Glutamatergic neuron (in vitro differentiated cells): ENCODE measurements at regions not wholly inside any gene's neighbourhood (a gene's known extent, or its start where the extent isn't known, plus 50 kb on each side); places are given as distances from the start of the nearest gene placed in this dataset.

Experiments used
- DNase-seq: peaks from one replicate; pipeline ENCODE4 v3.0.0; 2022
- H3K27ac Mint-ChIP-seq: one replicate; pipeline ENCODE4 v1.8.0; 2020; ENCODE audit warnings: mild to moderate bottlenecking, mixed read lengths, inconsistent platforms; ENCODE audit not compliant: unreplicated experiment
- H3K27me3 Mint-ChIP-seq: one replicate; pipeline ENCODE4 v1.8.0; 2020; ENCODE audit warnings: mild to moderate bottlenecking, moderate library complexity, mixed read lengths, inconsistent platforms; ENCODE audit not compliant: unreplicated experiment
- H3K36me3 Mint-ChIP-seq: one replicate; pipeline ENCODE4 v1.8.0; 2020; ENCODE audit warnings: mild to moderate bottlenecking, mixed read lengths, inconsistent platforms; ENCODE audit not compliant: unreplicated experiment
- H3K4me1 Mint-ChIP-seq: one replicate; pipeline ENCODE4 v1.8.0; 2020; ENCODE audit warnings: mild to moderate bottlenecking, low read depth, mixed read lengths, inconsistent platforms; ENCODE audit not compliant: unreplicated experiment
- H3K4me3 Mint-ChIP-seq: one replicate; pipeline ENCODE4 v1.8.0; 2020; ENCODE audit warnings: mild to moderate bottlenecking, mixed read lengths, inconsistent platforms; ENCODE audit not compliant: unreplicated experiment
- H3K9me3 Mint-ChIP-seq: one replicate; pipeline ENCODE4 v1.8.0; 2020; ENCODE audit warnings: mild to moderate bottlenecking, moderate library complexity, mixed read lengths, inconsistent platforms; ENCODE audit not compliant: unreplicated experiment
- TF ChIP-seq, protein P1 (sequence below): fragments of 200-600 bp; sonication (generic); IDR thresholded peaks from one replicate; pipeline ENCODE4 v1.5.0; 2021; ENCODE audit not compliant: partially characterized antibody, unreplicated experiment

DNA sequence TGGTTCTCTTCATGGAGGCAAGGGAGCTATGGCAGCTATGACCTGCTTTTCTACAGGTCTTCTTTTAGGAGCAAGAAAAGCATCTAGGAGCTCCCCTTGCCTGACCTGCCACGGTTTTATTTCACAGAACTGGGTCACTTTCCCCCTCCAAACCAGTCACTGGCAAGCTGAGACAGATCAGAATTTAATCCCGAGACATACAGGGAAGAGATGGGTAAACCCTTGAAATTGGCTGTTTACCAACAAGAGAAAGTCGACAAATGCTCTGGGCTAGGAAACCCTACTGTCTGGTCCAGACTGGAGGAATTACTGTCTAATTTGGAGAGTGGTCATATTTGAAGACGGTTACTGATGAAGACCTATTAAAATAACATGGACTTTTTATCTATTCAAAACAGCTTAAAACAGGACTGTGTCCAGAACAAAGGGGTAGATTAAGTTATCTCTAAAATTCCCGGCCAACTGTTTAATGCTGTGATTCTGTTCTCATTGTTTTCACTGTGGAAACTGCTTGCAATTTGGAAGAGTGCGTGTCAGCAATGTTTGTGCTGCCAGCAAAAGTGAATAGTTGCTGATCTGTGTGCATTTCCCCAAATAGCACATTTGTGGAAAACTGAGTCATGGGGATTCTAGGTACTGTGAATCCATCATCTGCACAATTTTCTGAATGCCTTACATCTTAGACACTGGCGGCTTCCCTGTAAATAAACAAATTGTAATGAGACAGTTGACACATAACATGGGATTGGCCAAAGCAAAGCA is 73.4 kb upstream of the EEA1 start:
- H3K4me1 Mint-ChIP-seq, result no peaks in the 10 kb centered on the region
- TF ChIP-seq, protein P1, sequence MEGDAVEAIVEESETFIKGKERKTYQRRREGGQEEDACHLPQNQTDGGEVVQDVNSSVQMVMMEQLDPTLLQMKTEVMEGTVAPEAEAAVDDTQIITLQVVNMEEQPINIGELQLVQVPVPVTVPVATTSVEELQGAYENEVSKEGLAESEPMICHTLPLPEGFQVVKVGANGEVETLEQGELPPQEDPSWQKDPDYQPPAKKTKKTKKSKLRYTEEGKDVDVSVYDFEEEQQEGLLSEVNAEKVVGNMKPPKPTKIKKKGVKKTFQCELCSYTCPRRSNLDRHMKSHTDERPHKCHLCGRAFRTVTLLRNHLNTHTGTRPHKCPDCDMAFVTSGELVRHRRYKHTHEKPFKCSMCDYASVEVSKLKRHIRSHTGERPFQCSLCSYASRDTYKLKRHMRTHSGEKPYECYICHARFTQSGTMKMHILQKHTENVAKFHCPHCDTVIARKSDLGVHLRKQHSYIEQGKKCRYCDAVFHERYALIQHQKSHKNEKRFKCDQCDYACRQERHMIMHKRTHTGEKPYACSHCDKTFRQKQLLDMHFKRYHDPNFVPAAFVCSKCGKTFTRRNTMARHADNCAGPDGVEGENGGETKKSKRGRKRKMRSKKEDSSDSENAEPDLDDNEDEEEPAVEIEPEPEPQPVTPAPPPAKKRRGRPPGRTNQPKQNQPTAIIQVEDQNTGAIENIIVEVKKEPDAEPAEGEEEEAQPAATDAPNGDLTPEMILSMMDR, result no peak
- H3K27ac Mint-ChIP-seq, result no peak overlapping the region
- H3K9me3 Mint-ChIP-seq, result peaks cover 2% of the 10 kb centered on the region
- no peak for DNase-seq
- no peaks in the 10 kb centered on the region for H3K36me3 Mint-ChIP-seq
- no peaks in the 10 kb centered on the region for H3K27me3 Mint-ChIP-seq
- no peak overlapping the region for H3K4me3 Mint-ChIP-seq

DNA sequence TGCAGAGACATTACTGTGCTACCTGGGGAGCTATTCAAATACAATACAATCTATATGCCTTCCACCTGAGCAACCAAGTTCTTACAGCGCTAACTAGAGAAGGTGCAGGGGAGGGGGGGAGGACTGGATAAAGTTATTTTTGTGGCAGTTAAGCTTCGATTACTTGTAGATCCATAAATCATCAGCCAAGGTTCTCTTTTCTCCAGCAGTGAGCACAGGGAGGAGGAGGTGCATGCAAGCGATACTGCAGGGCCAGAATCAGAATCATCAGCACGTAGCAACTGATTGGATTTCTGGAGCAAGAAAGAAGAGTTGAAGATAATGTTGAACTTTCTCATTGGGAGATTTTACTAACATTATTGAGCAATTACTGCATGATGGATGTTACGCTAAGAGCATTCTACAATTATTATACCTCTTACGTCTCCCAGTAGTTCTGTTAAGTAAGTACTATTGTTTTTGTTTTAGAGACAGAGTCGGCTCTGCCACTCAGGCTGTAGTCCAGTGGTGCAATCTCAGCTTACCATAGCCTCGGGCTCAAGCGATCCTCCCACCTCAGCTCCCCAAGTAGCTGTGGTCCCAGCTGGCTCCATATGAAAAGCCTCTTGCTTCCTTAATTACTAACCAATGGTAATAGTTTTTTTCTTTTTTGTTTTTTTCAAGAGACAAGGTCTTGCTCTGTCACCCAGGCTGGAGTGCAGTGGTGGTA is 74.6 kb upstream of the EEA1 start:
- H3K9me3 Mint-ChIP-seq, result peaks cover 2% of the 10 kb centered on the region
- H3K36me3 Mint-ChIP-seq, result no peaks in the 10 kb centered on the region
- no peaks in the 10 kb centered on the region for H3K4me1 Mint-ChIP-seq
- TF ChIP-seq, protein P1, result no peak
- H3K27me3 Mint-ChIP-seq, result no peaks in the 10 kb centered on the region
- no peak for DNase-seq
- no peak overlapping the region for H3K27ac Mint-ChIP-seq
- H3K4me3 Mint-ChIP-seq, result no peak overlapping the region

DNA sequence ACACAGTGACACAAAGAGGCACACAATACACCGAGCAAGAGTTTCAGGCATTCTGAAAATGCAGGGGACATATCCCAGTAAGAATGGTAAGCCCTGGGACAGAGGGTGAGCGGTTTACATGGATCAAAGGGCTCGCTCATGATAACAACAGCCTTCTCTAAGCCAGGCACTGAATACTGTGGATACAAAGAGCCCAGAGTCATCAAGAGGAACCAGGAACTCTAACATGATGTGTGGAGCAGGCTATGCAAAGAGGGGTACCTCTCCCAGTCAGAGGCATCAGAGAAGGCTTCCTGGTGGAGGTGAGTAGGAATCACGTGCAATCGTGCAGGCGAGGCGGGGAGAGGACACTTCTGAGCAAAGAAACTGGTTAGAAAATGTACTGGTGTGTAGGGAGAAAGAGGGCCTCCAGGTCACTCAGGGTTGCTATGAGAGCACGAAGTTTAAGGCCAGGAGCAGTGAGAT is 76.9 kb upstream of the EEA1 start:
- Mint-ChIP-seq H3K4me1 (no peaks in the 10 kb centered on the region), H3K27me3 (peaks cover 2% of the 10 kb centered on the region), H3K4me3 (no peak overlapping the region), H3K36me3 (no peaks in the 10 kb centered on the region), H3K9me3 (peaks cover 2% of the 10 kb centered on the region), H3K27ac (no peak overlapping the region)
- no peak for DNase-seq
- TF ChIP-seq, protein P1, result no peak

DNA sequence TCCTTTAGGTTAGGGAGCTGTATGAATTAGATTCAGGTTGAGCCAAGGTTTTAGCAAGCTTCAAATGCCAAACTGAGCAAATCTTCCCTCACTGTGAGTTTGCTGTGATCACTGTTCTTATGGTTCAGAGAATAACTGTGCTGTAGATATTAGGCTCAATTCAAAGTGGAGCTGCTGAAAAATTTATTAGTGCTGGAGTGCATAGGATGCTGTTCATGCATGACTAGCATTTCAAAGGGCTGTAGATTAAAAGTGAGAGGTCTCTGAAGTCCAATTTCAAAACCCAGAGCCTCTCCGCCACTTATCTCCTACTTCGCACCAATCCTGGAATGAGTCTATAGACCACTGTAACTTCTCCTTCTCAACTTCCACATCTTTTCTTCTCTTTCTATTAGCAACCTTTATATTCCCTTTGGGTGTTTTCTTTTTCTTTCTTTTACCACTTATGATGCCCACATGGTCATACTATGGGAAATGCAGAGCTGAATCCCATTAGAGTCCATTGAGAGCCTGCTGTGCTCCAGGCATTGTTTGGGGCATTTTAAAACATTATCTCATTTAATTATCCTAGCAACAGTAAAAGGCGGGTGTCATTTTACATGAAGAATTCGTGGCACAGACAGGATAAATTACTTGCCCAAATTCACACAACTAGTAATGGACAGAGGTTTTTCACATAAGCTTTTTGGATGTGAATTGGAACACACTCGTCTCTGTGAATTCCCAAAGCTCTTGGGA is 77.5 kb upstream of the EEA1 start:
- H3K4me3 Mint-ChIP-seq, result no peak overlapping the region
- no peaks in the 10 kb centered on the region for H3K4me1 Mint-ChIP-seq
- DNase-seq, result no peak
- H3K9me3 Mint-ChIP-seq, result no peaks in the 10 kb centered on the region
- H3K36me3 Mint-ChIP-seq, result no peaks in the 10 kb centered on the region
- TF ChIP-seq, protein P1, result no peak
- no peak overlapping the region for H3K27ac Mint-ChIP-seq
- peaks cover 2% of the 10 kb centered on the region for H3K27me3 Mint-ChIP-seq
